ENCODE measurements at regions not wholly inside any gene's neighbourhood (a gene's known extent, or its start where the extent isn't known, plus 50 kb on each side); places are given as distances from the start of the nearest gene placed in this dataset.

GRCh38 chr12:86659985-86660384 is 403.8 kb upstream of the MGAT4C start:
- intact Hi-C loops (cut with micrococcal nuclease) = no loop called here

GRCh38 chr12:86658303-86658702 is 402.1 kb upstream of the MGAT4C start:
- H3K27ac Mint-ChIP-seq = no peak overlapping the region
- TF ChIP-seq CTCF (IDR thresholded peaks at IDR 0.05) = no peak
- Histone ChIP-seq H3K27ac (ENCODE audit: low read depth in 1 of 2, low read length in 2 of 2) (no peak overlapping the region), H3K27me3 (ENCODE audit: control insufficient read depth in 2 of 2, insufficient read depth in 2 of 2, low read length in 2 of 2) (no peaks in the 10 kb centered on the region), H2AFZ (ENCODE audit: insufficient read depth, low read depth, low read length, poor library complexity, severe bottlenecking) (no peak overlapping the region), H3K9ac (ENCODE audit: insufficient read depth, low read length, poor library complexity, severe bottlenecking) (no peak overlapping the region), H3K4me3 (replicated peaks in 1 of 3; ENCODE audit: low read depth in 2 of 3, low read length in 3 of 3) (no peak overlapping the region), H3K79me2 (ENCODE audit: insufficient read depth, low read length) (no peaks in the 10 kb centered on the region), H3K4me1 (ENCODE audit: control insufficient read depth in 1 of 2, insufficient read depth in 2 of 2, low read length in 2 of 2) (no peaks in the 10 kb centered on the region), H4K20me1 (ENCODE audit: insufficient read depth, low read length) (no peaks in the 10 kb centered on the region), H3K36me3 (replicated peaks in 1 of 2; ENCODE audit: control insufficient read depth in 1 of 2, insufficient read depth in 2 of 2, low read length in 2 of 2) (no peaks in the 10 kb centered on the region), H3K9me3 (replicated peaks in 1 of 2; ENCODE audit: control insufficient read depth in 1 of 2, insufficient read depth in 1 of 2, low read length in 2 of 2) (no peaks in the 10 kb centered on the region), H3K4me2 (replicated peaks; ENCODE audit: extremely low read depth, low read length, poor library complexity, severe bottlenecking) (no peak overlapping the region)
- peaks cover 0 to 4% (median 0%) of the 10 kb centered on the region in 7 donors for H3K9me3 Mint-ChIP-seq
- DNase-seq = no peak
- intact Hi-C loops (cut with micrococcal nuclease) = no loop called here
- no peaks in the 10 kb centered on the region for H3K27me3 Mint-ChIP-seq (ENCODE audit: low read depth in 3 of 3)
- no peaks in the 10 kb centered on the region for H3K36me3 Mint-ChIP-seq
- no peaks in the 10 kb centered on the region for H3K4me1 Mint-ChIP-seq
- no peak overlapping the region for H3K4me3 Mint-ChIP-seq

More at GRCh38 chr12:86659985-86660384, 403.8 kb upstream of the MGAT4C start:
- H3K4me1 Mint-ChIP-seq = no peaks in the 10 kb centered on the region
- no peak for TF ChIP-seq CTCF (IDR thresholded peaks at IDR 0.05)
- no peaks in the 10 kb centered on the region for H3K36me3 ChIP-seq (replicated peaks in 1 of 2; ENCODE audit: control insufficient read depth in 1 of 2, insufficient read depth in 2 of 2, low read length in 2 of 2)
- no peaks in the 10 kb centered on the region for H4K20me1 ChIP-seq (ENCODE audit: insufficient read depth, low read length)
- H3K36me3 Mint-ChIP-seq = no peaks in the 10 kb centered on the region
- no peak overlapping the region for H3K27ac ChIP-seq (ENCODE audit: low read depth in 1 of 2, low read length in 2 of 2)
- no peaks in the 10 kb centered on the region for H3K27me3 Mint-ChIP-seq (ENCODE audit: low read depth in 3 of 3)
- DNase-seq = no peak
- no peaks in the 10 kb centered on the region for H3K79me2 ChIP-seq (ENCODE audit: insufficient read depth, low read length)
- H3K27ac Mint-ChIP-seq = no peak overlapping the region
- WGBS (ENCODE audit: insufficient coverage) = no CpG with 5 or more reads among the region's 2 CpGs
- no peaks in the 10 kb centered on the region for H3K9me3 ChIP-seq (replicated peaks in 1 of 2; ENCODE audit: control insufficient read depth in 1 of 2, insufficient read depth in 1 of 2, low read length in 2 of 2)
- no peak overlapping the region for H3K4me3 ChIP-seq (replicated peaks in 1 of 3; ENCODE audit: low read depth in 2 of 3, low read length in 3 of 3)
- no peaks in the 10 kb centered on the region for H3K27me3 ChIP-seq (ENCODE audit: control insufficient read depth in 2 of 2, insufficient read depth in 2 of 2, low read length in 2 of 2)
- no peak overlapping the region for H3K9ac ChIP-seq (ENCODE audit: insufficient read depth, low read length, poor library complexity, severe bottlenecking)
- H3K4me3 Mint-ChIP-seq = no peak overlapping the region
- H3K4me1 ChIP-seq (ENCODE audit: control insufficient read depth in 1 of 2, insufficient read depth in 2 of 2, low read length in 2 of 2) = no peaks in the 10 kb centered on the region
- H3K9me3 Mint-ChIP-seq = peaks cover 0 to 4% (median 0%) of the 10 kb centered on the region in 7 donors
- H2AFZ ChIP-seq (ENCODE audit: insufficient read depth, low read depth, low read length, poor library complexity, severe bottlenecking) = no peak overlapping the region
- H3K4me2 ChIP-seq (replicated peaks; ENCODE audit: extremely low read depth, low read length, poor library complexity, severe bottlenecking) = no peak overlapping the region

Data from CD14-positive monocyte (primary cell).